A549 (cell line): ENCODE measurements at regions not wholly inside any gene's neighbourhood (a gene's known extent, or its start where the extent isn't known, plus 50 kb on each side); places are given as distances from the start of the nearest gene placed in this dataset.

Experiments
- ATAC-seq, 2 experiments: fragments of 200-7000 bp in 1 of 2; fragments of >200 bp in 1 of 2; cut with Nextera tagmentation in 1 of 2; cut with Tn5 transposase in 1 of 2; 3 replicates each; pipeline versions ENCODE4 v1.8.0 to v1.9.1; 2018 to 2020; ENCODE audit warnings: mild to moderate bottlenecking in 1 of 2, moderate library complexity in 1 of 2
- CTCF ChIA-PET: fragments of 300-600 bp; sonication (Branson Sonifier 250); formaldehyde crosslinking; extraction: SDS; loops from one replicate; lab custom pipeline; 2021; ENCODE audit warnings: antibody characterized with exemption, inconsistent platforms; lab: Yijun Ruan, JAX
- POLR2A ChIA-PET: fragments of 350-600 bp; formaldehyde crosslinking; extraction: SDS; loops from one replicate; lab custom pipeline; 2021; ENCODE audit warnings: antibody characterized with exemption, inconsistent platforms; lab: Yijun Ruan, JAX
- DNase-seq, 2 experiments: peaks; one replicate each; pipeline versions ENCODE4 v3.0.0 to v3.0.0-alpha.2; 2011 to 2016; ENCODE audit warnings: low read depth in 1 of 2, low spot score in 1 of 2
- FAIRE-seq: peaks from 2 replicates; lab custom pipeline; 2011; peaks lifted over from hg19 to GRCh38; lab: Jason Lieb, UNC
- H3K27ac ChIP-seq, 2 experiments: fragments of >200 bp; sonication (Bioruptor Twin); formaldehyde crosslinking; 3 replicates each; pipeline ENCODE4 v1.5.1; 2016 to 2017
- H3K4me1 ChIP-seq: fragments of >200 bp; sonication (Bioruptor Twin); formaldehyde crosslinking; 3 replicates; pipeline ENCODE4 v1.6.1; 2016
- H3K4me2 ChIP-seq: fragments of >200 bp; sonication (Bioruptor Twin); formaldehyde crosslinking; 3 replicates; pipeline ENCODE4 v1.6.1; 2016
- H3K4me3 ChIP-seq: fragments of >200 bp; sonication (Bioruptor Twin); formaldehyde crosslinking; 3 replicates; pipeline ENCODE4 v1.5.1; 2016
- H3K9me3 ChIP-seq: fragments of >200 bp; sonication (Bioruptor Twin); formaldehyde crosslinking; 3 replicates; pipeline ENCODE4 v1.6.1; 2016
- CEBPB ChIP-seq, 2 experiments: fragments of >200 bp in 1 of 2; sonication (Bioruptor Twin) in 1 of 2; formaldehyde crosslinking in 1 of 2; IDR thresholded peaks; 2 replicates each; pipeline ENCODE4 v1.6.1; 2012 to 2016
- HEYL ChIP-seq: fragments of 250-450 bp; sonication (Bioruptor Pico); IDR thresholded peaks from 2 replicates; pipeline ENCODE4 v1.8.0; 2021; ENCODE audit warnings: mild to moderate bottlenecking, moderate library complexity
- HOXB13 ChIP-seq: fragments of 250-450 bp; sonication (Bioruptor Pico); IDR thresholded peaks from 2 replicates; pipeline ENCODE4 v1.5.0; 2020; ENCODE audit warnings: low read depth, mild to moderate bottlenecking, moderate library complexity
- KDM1A ChIP-seq: fragments of 200-600 bp; sonication (generic); IDR thresholded peaks from 2 replicates; pipeline ENCODE4 v1.6.1; 2016; ENCODE audit warnings: low read depth, mild to moderate bottlenecking
- KDM5A ChIP-seq: fragments of 200-600 bp; sonication (generic); IDR thresholded peaks from 2 replicates; pipeline ENCODE4 v1.6.1; 2016; ENCODE audit warnings: antibody characterized with exemption, mild to moderate bottlenecking
- MYC ChIP-seq: IDR thresholded peaks from 2 replicates; pipeline ENCODE4 v1.6.1; 2012; ENCODE audit warnings: mild to moderate bottlenecking, inconsistent platforms, low read length, improper control_type of control experiment, borderline replicate concordance
- NFE2L2 ChIP-seq: fragments of 150-350 bp; conservative IDR thresholded peaks from 2 replicates; pipeline ENCODE4 v1.6.1; 2014; ENCODE audit warnings: low read length
- PHF8 ChIP-seq: fragments of 200-600 bp; sonication (generic); IDR thresholded peaks from 2 replicates; pipeline ENCODE4 v1.6.1; 2016; ENCODE audit warnings: low read depth, mild to moderate bottlenecking, antibody characterized with exemption, moderate library complexity, borderline replicate concordance
- RAD21 ChIP-seq, 2 experiments: fragments of >200 bp in 1 of 2; sonication (Bioruptor Twin) in 1 of 2; formaldehyde crosslinking in 1 of 2; IDR thresholded peaks in 1 of 2; conservative IDR thresholded peaks in 1 of 2; 2 replicates in 1 of 2; 3 replicates in 1 of 2; pipeline ENCODE4 v1.6.1; 2012 to 2018; ENCODE audit warnings: inconsistent platforms in 1 of 2
- RARB ChIP-seq: fragments of 250-450 bp; sonication (Bioruptor Pico); IDR thresholded peaks from 2 replicates; pipeline ENCODE4 v1.8.0; 2021; ENCODE audit warnings: mild to moderate bottlenecking, moderate library complexity
- RFX5 ChIP-seq: fragments of 450-650 bp; IDR thresholded peaks from 2 replicates; pipeline ENCODE4 v1.7.1; 2014; ENCODE audit warnings: antibody characterized with exemption, mild to moderate bottlenecking, moderate library complexity
- ZNF302 ChIP-seq: fragments of 250-450 bp; sonication (Bioruptor Pico); IDR thresholded peaks from 2 replicates; pipeline ENCODE4 v1.9.0; 2021; ENCODE audit warnings: inconsistent platforms, mild to moderate bottlenecking, moderate library complexity
- WGBS: methylation state at CpG from one replicate; pipeline ENCODE4 v1.1.6; 2017; ENCODE audit errors: missing lambda C conversion rate; 5-methylcytosine and 5-hydroxymethylcytosine counted together
- TF ChIP-seq, protein P1 (sequence below): fragments of >200 bp; sonication (Bioruptor Twin); formaldehyde crosslinking; IDR thresholded peaks from 3 replicates; pipeline ENCODE4 v1.5.1; 2016
- TF ChIP-seq, protein P2 (sequence below): fragments of 250-450 bp; sonication (Bioruptor Pico); IDR thresholded peaks from 2 replicates; pipeline ENCODE4 v1.5.0; 2021; ENCODE audit warnings: mild to moderate bottlenecking, moderate library complexity, borderline replicate concordance
- TF ChIP-seq, protein P3 (sequence below): fragments of >200 bp; sonication (Bioruptor Twin); formaldehyde crosslinking; IDR thresholded peaks from 2 replicates; pipeline ENCODE4 v1.6.1; 2016
- TF ChIP-seq, protein P4 (sequence below): fragments of 150-350 bp; IDR thresholded peaks from 2 replicates; pipeline ENCODE4 v1.6.1; 2014; ENCODE audit warnings: low read depth, mild to moderate bottlenecking, low read length

DNA sequence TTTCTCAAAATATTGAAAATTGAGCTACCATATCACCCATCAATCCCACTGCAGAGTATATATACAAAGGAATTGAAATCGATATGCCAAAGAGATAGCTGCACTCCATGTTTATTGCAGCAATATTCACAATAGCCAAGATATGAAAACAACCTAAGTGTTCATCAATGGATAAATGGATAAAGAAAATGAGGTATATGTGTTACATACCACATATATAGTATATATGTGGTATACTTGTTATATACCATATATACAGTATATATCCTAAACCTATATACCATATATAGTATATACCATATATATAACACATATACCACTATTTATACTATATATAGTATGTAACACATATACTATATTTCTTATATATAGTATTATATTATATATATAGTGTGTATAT lies 313.3 kb downstream of the ZNF608 start (continued):
- no peak for TF ChIP-seq RAD21 (conservative IDR thresholded peaks at IDR 0.05 in 1 of 2, IDR thresholded peaks at IDR 0.05 in 1 of 2)
- TF ChIP-seq KDM5A, result no peak
- TF ChIP-seq RARB, result no peak
- no peak for TF ChIP-seq NFE2L2

DNA sequence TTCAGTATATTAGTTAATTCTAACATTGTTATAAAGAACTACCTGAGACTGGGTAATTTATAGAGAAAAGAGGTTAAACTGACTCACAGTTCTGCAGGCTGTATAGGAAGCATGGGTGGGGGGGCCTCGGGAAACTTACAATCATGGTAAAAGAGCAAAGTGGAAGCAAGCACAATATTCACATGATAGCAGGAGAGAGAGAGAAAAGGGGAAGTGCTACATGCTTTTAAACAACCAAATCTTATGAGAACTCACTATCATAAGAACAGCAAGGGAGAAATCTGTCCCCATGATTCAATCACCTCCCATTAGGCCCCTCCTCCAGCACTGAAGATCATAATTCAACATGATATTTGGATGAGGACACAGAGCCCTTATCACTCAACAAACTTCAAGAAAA lies 324.9 kb downstream of the ZNF608 start:
- Histone ChIP-seq H3K9me3 (no peaks in the 10 kb centered on the region; the same call in 2 of the 3 replicates), H3K4me3 (no peak overlapping the region), H3K4me1 (no peaks in the 10 kb centered on the region), H3K27ac (no peak overlapping the region), H3K4me2 (no peak overlapping the region)
- DNase-seq, result no peak
- no peak for ATAC-seq
- no peak for FAIRE-seq
- 13% methylated on average over 1 of the region's 1 CpG for WGBS
- ChIA-PET POLR2A (no interaction called here), CTCF (no interaction called here)
- TF ChIP-seq, protein P1, sequence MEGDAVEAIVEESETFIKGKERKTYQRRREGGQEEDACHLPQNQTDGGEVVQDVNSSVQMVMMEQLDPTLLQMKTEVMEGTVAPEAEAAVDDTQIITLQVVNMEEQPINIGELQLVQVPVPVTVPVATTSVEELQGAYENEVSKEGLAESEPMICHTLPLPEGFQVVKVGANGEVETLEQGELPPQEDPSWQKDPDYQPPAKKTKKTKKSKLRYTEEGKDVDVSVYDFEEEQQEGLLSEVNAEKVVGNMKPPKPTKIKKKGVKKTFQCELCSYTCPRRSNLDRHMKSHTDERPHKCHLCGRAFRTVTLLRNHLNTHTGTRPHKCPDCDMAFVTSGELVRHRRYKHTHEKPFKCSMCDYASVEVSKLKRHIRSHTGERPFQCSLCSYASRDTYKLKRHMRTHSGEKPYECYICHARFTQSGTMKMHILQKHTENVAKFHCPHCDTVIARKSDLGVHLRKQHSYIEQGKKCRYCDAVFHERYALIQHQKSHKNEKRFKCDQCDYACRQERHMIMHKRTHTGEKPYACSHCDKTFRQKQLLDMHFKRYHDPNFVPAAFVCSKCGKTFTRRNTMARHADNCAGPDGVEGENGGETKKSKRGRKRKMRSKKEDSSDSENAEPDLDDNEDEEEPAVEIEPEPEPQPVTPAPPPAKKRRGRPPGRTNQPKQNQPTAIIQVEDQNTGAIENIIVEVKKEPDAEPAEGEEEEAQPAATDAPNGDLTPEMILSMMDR, result no peak
- TF ChIP-seq, protein P2, sequence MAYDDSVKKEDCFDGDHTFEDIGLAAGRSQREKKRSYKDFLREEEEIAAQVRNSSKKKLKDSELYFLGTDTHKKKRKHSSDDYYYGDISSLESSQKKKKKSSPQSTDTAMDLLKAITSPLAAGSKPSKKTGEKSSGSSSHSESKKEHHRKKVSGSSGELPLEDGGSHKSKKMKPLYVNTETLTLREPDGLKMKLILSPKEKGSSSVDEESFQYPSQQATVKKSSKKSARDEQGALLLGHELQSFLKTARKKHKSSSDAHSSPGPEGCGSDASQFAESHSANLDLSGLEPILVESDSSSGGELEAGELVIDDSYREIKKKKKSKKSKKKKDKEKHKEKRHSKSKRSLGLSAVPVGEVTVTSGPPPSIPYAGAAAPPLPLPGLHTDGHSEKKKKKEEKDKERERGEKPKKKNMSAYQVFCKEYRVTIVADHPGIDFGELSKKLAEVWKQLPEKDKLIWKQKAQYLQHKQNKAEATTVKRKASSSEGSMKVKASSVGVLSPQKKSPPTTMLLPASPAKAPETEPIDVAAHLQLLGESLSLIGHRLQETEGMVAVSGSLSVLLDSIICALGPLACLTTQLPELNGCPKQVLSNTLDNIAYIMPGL (CRISPR knock-in tag), result no peak
- TF ChIP-seq KDM1A (no peak), ZNF302 (no peak), RFX5 (no peak)
- TF ChIP-seq, protein P3, sequence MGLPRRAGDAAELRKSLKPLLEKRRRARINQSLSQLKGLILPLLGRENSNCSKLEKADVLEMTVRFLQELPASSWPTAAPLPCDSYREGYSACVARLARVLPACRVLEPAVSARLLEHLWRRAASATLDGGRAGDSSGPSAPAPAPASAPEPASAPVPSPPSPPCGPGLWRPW, result no peak

DNA sequence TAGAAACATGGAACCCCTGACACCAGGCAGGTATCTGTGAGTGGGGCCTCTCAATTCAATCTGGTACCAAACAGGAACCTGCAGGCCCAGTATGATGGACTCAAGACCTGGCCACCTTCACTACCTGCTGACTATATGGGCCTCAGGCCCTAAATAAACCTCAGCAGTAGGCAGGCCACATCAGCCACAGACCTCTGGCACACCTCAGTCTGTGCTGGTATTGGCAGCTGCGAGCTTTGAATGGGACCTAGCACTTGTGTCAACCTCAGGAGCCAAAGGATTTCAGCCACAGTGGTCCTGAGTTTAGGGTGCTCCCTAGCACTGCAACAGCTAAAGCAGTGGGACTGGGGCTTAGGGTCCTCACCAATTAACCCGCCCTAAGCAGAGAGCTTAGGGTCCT lies 325.5 kb downstream of the ZNF608 start:
- Histone ChIP-seq H3K4me3 (no peak overlapping the region), H3K27ac (no peak overlapping the region), H3K9me3 (no peaks in the 10 kb centered on the region; the same call in 2 of the 3 replicates), H3K4me2 (no peak overlapping the region), H3K4me1 (no peaks in the 10 kb centered on the region)
- DNase-seq (no peak), FAIRE-seq (no peak), ATAC-seq (no peak)
- CTCF ChIA-PET, result no interaction called here
- WGBS, result 83% methylated on average over 2 of the region's 2 CpGs
- POLR2A ChIA-PET, result no interaction called here
- no peak for TF ChIP-seq PHF8
- TF ChIP-seq CEBPB (IDR thresholded peaks at IDR 0.05), result no peak
- TF ChIP-seq MYC, result no peak
- TF ChIP-seq, protein P4, sequence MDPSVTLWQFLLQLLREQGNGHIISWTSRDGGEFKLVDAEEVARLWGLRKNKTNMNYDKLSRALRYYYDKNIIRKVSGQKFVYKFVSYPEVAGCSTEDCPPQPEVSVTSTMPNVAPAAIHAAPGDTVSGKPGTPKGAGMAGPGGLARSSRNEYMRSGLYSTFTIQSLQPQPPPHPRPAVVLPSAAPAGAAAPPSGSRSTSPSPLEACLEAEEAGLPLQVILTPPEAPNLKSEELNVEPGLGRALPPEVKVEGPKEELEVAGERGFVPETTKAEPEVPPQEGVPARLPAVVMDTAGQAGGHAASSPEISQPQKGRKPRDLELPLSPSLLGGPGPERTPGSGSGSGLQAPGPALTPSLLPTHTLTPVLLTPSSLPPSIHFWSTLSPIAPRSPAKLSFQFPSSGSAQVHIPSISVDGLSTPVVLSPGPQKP, result no peak
- TF ChIP-seq, protein P1, result no peak
- TF ChIP-seq HEYL (CRISPR knock-in tag), result no peak
- no peak for TF ChIP-seq HOXB13 (CRISPR knock-in tag)
